ENCODE measurements at regions not wholly inside any gene's neighbourhood (a gene's known extent, or its start where the extent isn't known, plus 50 kb on each side); places are given as distances from the start of the nearest gene placed in this dataset.

- H3K9me3 ChIP-seq (replicated peaks in 1 of 3), result no peaks in the 10 kb centered on the region
- H3K4me3 ChIP-seq, result no peak overlapping the region
- H3K36me3 ChIP-seq (replicated peaks in 1 of 2), result no peaks in the 10 kb centered on the region
- no peak overlapping the region for H3K27ac ChIP-seq
- DNase-seq, result no peak
- no peak for TF ChIP-seq POLR2A (IDR thresholded peaks at IDR 0.05)
- TF ChIP-seq, protein P1, sequence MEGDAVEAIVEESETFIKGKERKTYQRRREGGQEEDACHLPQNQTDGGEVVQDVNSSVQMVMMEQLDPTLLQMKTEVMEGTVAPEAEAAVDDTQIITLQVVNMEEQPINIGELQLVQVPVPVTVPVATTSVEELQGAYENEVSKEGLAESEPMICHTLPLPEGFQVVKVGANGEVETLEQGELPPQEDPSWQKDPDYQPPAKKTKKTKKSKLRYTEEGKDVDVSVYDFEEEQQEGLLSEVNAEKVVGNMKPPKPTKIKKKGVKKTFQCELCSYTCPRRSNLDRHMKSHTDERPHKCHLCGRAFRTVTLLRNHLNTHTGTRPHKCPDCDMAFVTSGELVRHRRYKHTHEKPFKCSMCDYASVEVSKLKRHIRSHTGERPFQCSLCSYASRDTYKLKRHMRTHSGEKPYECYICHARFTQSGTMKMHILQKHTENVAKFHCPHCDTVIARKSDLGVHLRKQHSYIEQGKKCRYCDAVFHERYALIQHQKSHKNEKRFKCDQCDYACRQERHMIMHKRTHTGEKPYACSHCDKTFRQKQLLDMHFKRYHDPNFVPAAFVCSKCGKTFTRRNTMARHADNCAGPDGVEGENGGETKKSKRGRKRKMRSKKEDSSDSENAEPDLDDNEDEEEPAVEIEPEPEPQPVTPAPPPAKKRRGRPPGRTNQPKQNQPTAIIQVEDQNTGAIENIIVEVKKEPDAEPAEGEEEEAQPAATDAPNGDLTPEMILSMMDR (IDR thresholded peaks at IDR 0.05), result no peak
- 45 to 60% (median 54%) methylated on average over 3 of the region's 3 CpGs for WGBS, 4 donors
- no peaks in the 10 kb centered on the region for H3K4me1 ChIP-seq (replicated peaks in 1 of 2)
- intact Hi-C loops (cut with DNase I), result no loop called here
- no peaks in the 10 kb centered on the region for H3K27me3 ChIP-seq
Measured at GRCh38 chr9:21750021-21750735, 52.3 kb upstream of the MTAP start.

DNA sequence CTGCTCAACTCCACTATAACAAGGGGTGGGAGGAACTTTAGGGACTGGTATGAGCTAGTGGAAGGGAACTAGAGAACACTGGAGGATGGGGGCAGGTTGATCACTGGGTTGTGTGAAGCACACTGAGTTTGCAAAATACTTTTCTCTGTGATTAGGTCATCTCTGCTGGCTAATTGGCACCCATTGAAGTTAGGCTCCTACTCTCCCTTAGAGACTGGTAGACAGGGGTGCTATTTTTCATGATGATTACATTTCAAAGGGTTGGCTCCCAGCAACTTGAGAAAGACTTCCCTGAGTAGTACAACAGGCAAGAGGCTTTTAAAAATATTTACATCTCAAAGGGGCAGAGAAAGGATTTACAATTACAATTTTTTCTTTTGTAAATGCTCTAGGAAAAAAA lies 50.4 kb upstream of the MTAP start:
- Histone ChIP-seq H3K4me1 (replicated peaks in 1 of 2) (no peaks in the 10 kb centered on the region), H3K4me3 (no peak overlapping the region), H3K27me3 (no peaks in the 10 kb centered on the region), H3K27ac (no peak overlapping the region), H3K9me3 (replicated peaks in 1 of 3) (no peaks in the 10 kb centered on the region), H3K36me3 (replicated peaks in 1 of 2) (no peaks in the 10 kb centered on the region)
- intact Hi-C loops (cut with DNase I), result no loop called here
- DNase-seq, result no peak
- TF ChIP-seq, protein P1 (IDR thresholded peaks at IDR 0.05), result no peak
- no peak for TF ChIP-seq POLR2A (IDR thresholded peaks at IDR 0.05)

Small RNA genes lying in the stretch of these regions (small RNA-seq; reads per million reads assigned to genes)
- 0 to 0.12 reads per million in 2 donors for gene RN7SL151P

All from adrenal gland (tissue), 9 donors.